BE2C (cell line): ENCODE measurements at regions not wholly inside any gene's neighbourhood (a gene's known extent, or its start where the extent isn't known, plus 50 kb on each side); places are given as distances from the start of the nearest gene placed in this dataset.

Experiments
- DNase-seq: peaks from one replicate; pipeline ENCODE4 v3.0.0-alpha.2; 2020
- H3K27me3 ChIP-seq: fragments of 250-450 bp; sonication (Bioruptor Pico); 2 replicates; pipeline ENCODE4 v1.5.1; 2020; ENCODE audit warnings: mild to moderate bottlenecking
- H3K36me3 ChIP-seq: fragments of 250-450 bp; sonication (Bioruptor Pico); 2 replicates; pipeline ENCODE4 v1.5.1; 2020; ENCODE audit warnings: mild to moderate bottlenecking
- H3K4me1 ChIP-seq: fragments of 250-450 bp; sonication (Bioruptor Pico); 2 replicates; pipeline ENCODE4 v1.5.1; 2020
- H3K4me3 ChIP-seq: 2 replicates; pipeline ENCODE4 v1.5.1; 2011; ENCODE audit warnings: low read depth, low read length
- H3K9me3 ChIP-seq: fragments of 250-450 bp; sonication (Bioruptor Pico); 2 replicates; pipeline ENCODE4 v1.5.1; 2020
- CTCF ChIP-seq: IDR thresholded peaks from 2 replicates; pipeline ENCODE4 v1.5.1; 2012; ENCODE audit warnings: mild to moderate bottlenecking, low read depth, low read length

GRCh38 chr5:74372502-74373064, 267.9 kb downstream of the ENC1 start:
- TF ChIP-seq CTCF, result no peak
- Histone ChIP-seq H3K4me1 (peaks cover 4% of the 10 kb centered on the region), H3K27me3 (no peaks in the 10 kb centered on the region), H3K4me3 (no peak overlapping the region), H3K9me3 (no peaks in the 10 kb centered on the region), H3K36me3 (no peaks in the 10 kb centered on the region)
- no peak for DNase-seq

- H3K4me1 ChIP-seq, result peaks cover 4% of the 10 kb centered on the region
- no peak overlapping the region for H3K4me3 ChIP-seq
- H3K36me3 ChIP-seq, result no peaks in the 10 kb centered on the region
- DNase-seq, result no peak
- H3K9me3 ChIP-seq, result no peaks in the 10 kb centered on the region
- H3K27me3 ChIP-seq, result no peaks in the 10 kb centered on the region
- TF ChIP-seq CTCF, result no peak
These were observed 268.5 kb downstream of the ENC1 start for GRCh38 chr5:74372051-74372450.

GRCh38 chr5:74371621-74372020, 268.9 kb downstream of the ENC1 start:
- H3K27me3 ChIP-seq, result no peaks in the 10 kb centered on the region
- H3K4me1 ChIP-seq, result peaks cover 4% of the 10 kb centered on the region
- DNase-seq, result no peak
- no peak overlapping the region for H3K4me3 ChIP-seq
- no peaks in the 10 kb centered on the region for H3K9me3 ChIP-seq
- no peak for TF ChIP-seq CTCF
- H3K36me3 ChIP-seq, result no peaks in the 10 kb centered on the region

GRCh38 chr5:74370168-74370567, 270.4 kb downstream of the ENC1 start:
- TF ChIP-seq CTCF, result no peak
- Histone ChIP-seq H3K36me3 (no peaks in the 10 kb centered on the region), H3K4me3 (no peak overlapping the region), H3K4me1 (peaks cover under 1% of the 10 kb centered on the region), H3K9me3 (no peaks in the 10 kb centered on the region), H3K27me3 (no peaks in the 10 kb centered on the region)
- DNase-seq, result no peak

GRCh38 chr5:74369173-74369572, 271.4 kb downstream of the ENC1 start:
- no peak overlapping the region for H3K4me3 ChIP-seq
- DNase-seq, result no peak
- H3K36me3 ChIP-seq, result no peaks in the 10 kb centered on the region
- no peaks in the 10 kb centered on the region for H3K4me1 ChIP-seq
- no peak for TF ChIP-seq CTCF
- no peaks in the 10 kb centered on the region for H3K9me3 ChIP-seq
- no peaks in the 10 kb centered on the region for H3K27me3 ChIP-seq

- no peaks in the 10 kb centered on the region for H3K4me1 ChIP-seq
- no peaks in the 10 kb centered on the region for H3K27me3 ChIP-seq
- H3K36me3 ChIP-seq, result no peaks in the 10 kb centered on the region
- no peak overlapping the region for H3K4me3 ChIP-seq
- H3K9me3 ChIP-seq, result no peaks in the 10 kb centered on the region
- no peak for TF ChIP-seq CTCF
- DNase-seq, result no peak
These were observed 272.6 kb downstream of the ENC1 start for GRCh38 chr5:74367934-74368333.
